GM23338 (cell line): ENCODE measurements at regions not wholly inside any gene's neighbourhood (a gene's known extent, or its start where the extent isn't known, plus 50 kb on each side); places are given as distances from the start of the nearest gene placed in this dataset.

Experiments used
- ATAC-seq: fragments of 200-7000 bp; cut with Tn5 transposase; 3 replicates; pipeline ENCODE4 v1.9.1; 2020
- DNase-seq: peaks from one replicate; pipeline ENCODE4 v3.0.0-alpha.2; 2015; ENCODE audit warnings: low spot score
- H2AFZ ChIP-seq: fragments of 200-600 bp; sonication (generic); 2 replicates; pipeline ENCODE4 v1.8.0; 2016; ENCODE audit warnings: antibody characterized with exemption, mild to moderate bottlenecking, moderate library complexity
- H3F3A ChIP-seq: fragments of 200-600 bp; sonication (generic); replicated peaks from 2 replicates; pipeline ENCODE4 v1.8.0; 2017; ENCODE audit warnings: antibody characterized with exemption, mixed run types, low read depth
- H3K27ac ChIP-seq: fragments of 200-600 bp; sonication (generic); 2 replicates; pipeline ENCODE4 v1.6.1; 2016; ENCODE audit warnings: low read depth
- H3K27me3 ChIP-seq: fragments of 200-600 bp; sonication (generic); 2 replicates; pipeline ENCODE4 v1.8.0; 2016; ENCODE audit warnings: mild to moderate bottlenecking, mixed run types, moderate library complexity; ENCODE audit not compliant: insufficient read depth
- H3K36me3 ChIP-seq: fragments of 200-600 bp; sonication (generic); 2 replicates; pipeline ENCODE4 v1.8.0; 2016; ENCODE audit warnings: mild to moderate bottlenecking; ENCODE audit not compliant: insufficient read depth
- H3K4me1 ChIP-seq: fragments of 200-600 bp; sonication (generic); 2 replicates; pipeline ENCODE4 v1.8.0; 2016; ENCODE audit warnings: mild to moderate bottlenecking, moderate library complexity; ENCODE audit not compliant: insufficient read depth
- H3K4me2 ChIP-seq: fragments of 200-600 bp; sonication (generic); 2 replicates; pipeline ENCODE4 v1.7.1; 2017; ENCODE audit warnings: mixed run types
- H3K4me3 ChIP-seq: fragments of 200-600 bp; sonication (generic); 2 replicates; pipeline ENCODE4 v1.6.1; 2016; ENCODE audit warnings: mixed run types
- H3K79me2 ChIP-seq: fragments of 200-600 bp; sonication (generic); replicated peaks from 2 replicates; pipeline ENCODE4 v1.8.0; 2017; ENCODE audit warnings: mild to moderate bottlenecking; ENCODE audit not compliant: insufficient read depth
- H3K9me2 ChIP-seq: fragments of 200-600 bp; sonication (generic); 2 replicates; pipeline ENCODE4 v1.8.0; 2017; ENCODE audit not compliant: insufficient read depth
- H4K20me1 ChIP-seq: fragments of 200-600 bp; sonication (generic); replicated peaks from 2 replicates; pipeline ENCODE4 v1.8.0; 2017; ENCODE audit warnings: mild to moderate bottlenecking; ENCODE audit not compliant: insufficient read depth
- H3K27ac Mint-ChIP-seq: 2 replicates; pipeline ENCODE4 v1.8.0; 2020; ENCODE audit warnings: inconsistent platforms, mild to moderate bottlenecking, moderate library complexity, mixed read lengths
- H3K27me3 Mint-ChIP-seq: 3 replicates; pipeline ENCODE4 v1.8.0; 2022; ENCODE audit warnings: low read depth, mild to moderate bottlenecking, moderate library complexity, mixed read lengths, inconsistent platforms; ENCODE audit not compliant: insufficient read depth, poor library complexity
- H3K36me3 Mint-ChIP-seq: 3 replicates; pipeline ENCODE4 v1.8.0; 2021; ENCODE audit warnings: low read depth, mild to moderate bottlenecking, inconsistent platforms, moderate library complexity, mixed read lengths
- H3K4me1 Mint-ChIP-seq: 3 replicates; pipeline ENCODE4 v1.8.0; 2020; ENCODE audit warnings: mild to moderate bottlenecking, inconsistent platforms, mixed read lengths
- H3K4me3 Mint-ChIP-seq: 3 replicates; pipeline ENCODE4 v1.8.0; 2021; ENCODE audit warnings: moderate library complexity, mild to moderate bottlenecking, inconsistent platforms, mixed read lengths
- H3K9me3 Mint-ChIP-seq: 3 replicates; pipeline ENCODE4 v1.8.0; 2020; ENCODE audit warnings: moderate library complexity, mild to moderate bottlenecking, inconsistent platforms, mixed read lengths
- CREB1 ChIP-seq: fragments of 250-450 bp; sonication (Bioruptor Pico); IDR thresholded peaks from 2 replicates; pipeline ENCODE4 v1.5.0; 2020; ENCODE audit warnings: low read depth, mild to moderate bottlenecking, moderate library complexity
- EZH2 ChIP-seq: fragments of 200-600 bp; sonication (generic); IDR thresholded peaks from one replicate; pipeline ENCODE4 v1.8.0; 2017; ENCODE audit warnings: antibody characterized with exemption, mild to moderate bottlenecking, low read depth; ENCODE audit not compliant: unreplicated experiment
- EZH2phosphoT487 ChIP-seq: fragments of 200-600 bp; sonication (generic); IDR thresholded peaks from one replicate; pipeline ENCODE4 v1.8.1; 2018; ENCODE audit warnings: antibody characterized with exemption; ENCODE audit not compliant: unreplicated experiment
- JUNB ChIP-seq: IDR thresholded peaks from one replicate; pipeline ENCODE4 v1.6.1; 2016; ENCODE audit warnings: antibody characterized with exemption; ENCODE audit not compliant: unreplicated experiment
- NANOG ChIP-seq: IDR thresholded peaks from 2 replicates; pipeline ENCODE4 v1.6.1; 2016; ENCODE audit warnings: antibody characterized with exemption, borderline replicate concordance
- POLR2AphosphoS5 ChIP-seq: IDR thresholded peaks from 2 replicates; pipeline ENCODE4 v1.6.1; 2016; ENCODE audit warnings: antibody characterized with exemption, low read depth
- REST ChIP-seq: IDR thresholded peaks from one replicate; pipeline ENCODE4 v1.6.1; 2018; ENCODE audit warnings: antibody characterized with exemption; ENCODE audit not compliant: unreplicated experiment
- STAT1 ChIP-seq: IDR thresholded peaks from one replicate; pipeline ENCODE4 v1.6.1; 2016; ENCODE audit warnings: antibody characterized with exemption; ENCODE audit not compliant: unreplicated experiment
- ZNF114 ChIP-seq: fragments of 250-450 bp; sonication (Bioruptor Pico); IDR thresholded peaks from 2 replicates; pipeline ENCODE4 v1.5.0; 2020; ENCODE audit warnings: mild to moderate bottlenecking, moderate library complexity
- ZNF331 ChIP-seq: fragments of 250-450 bp; sonication (Bioruptor Pico); IDR thresholded peaks from 2 replicates; pipeline ENCODE4 v1.5.0; 2020; ENCODE audit warnings: low read depth, mild to moderate bottlenecking, moderate library complexity
- TF ChIP-seq, protein P1 (sequence below), 2 experiments: fragments of 200-600 bp in 1 of 2; sonication (generic) in 1 of 2; conservative IDR thresholded peaks; 2 replicates each; pipeline versions ENCODE4 v1.5.1 to v1.6.1; 2016 to 2017; ENCODE audit warnings: antibody characterized with exemption in 2 of 2, low read depth in 2 of 2, mild to moderate bottlenecking in 2 of 2, moderate library complexity in 1 of 2
- TF ChIP-seq, protein P2 (sequence below): IDR thresholded peaks from 2 replicates; pipeline ENCODE4 v1.6.1; 2016; ENCODE audit warnings: antibody characterized with exemption
- TF ChIP-seq, protein P3 (sequence below): fragments of 250-450 bp; sonication (Bioruptor Pico); IDR thresholded peaks from 2 replicates; pipeline ENCODE4 v1.5.0; 2020; ENCODE audit warnings: mild to moderate bottlenecking, moderate library complexity

- H3K9me2 ChIP-seq = no peaks in the 10 kb centered on the region
- TF ChIP-seq, protein P1, sequence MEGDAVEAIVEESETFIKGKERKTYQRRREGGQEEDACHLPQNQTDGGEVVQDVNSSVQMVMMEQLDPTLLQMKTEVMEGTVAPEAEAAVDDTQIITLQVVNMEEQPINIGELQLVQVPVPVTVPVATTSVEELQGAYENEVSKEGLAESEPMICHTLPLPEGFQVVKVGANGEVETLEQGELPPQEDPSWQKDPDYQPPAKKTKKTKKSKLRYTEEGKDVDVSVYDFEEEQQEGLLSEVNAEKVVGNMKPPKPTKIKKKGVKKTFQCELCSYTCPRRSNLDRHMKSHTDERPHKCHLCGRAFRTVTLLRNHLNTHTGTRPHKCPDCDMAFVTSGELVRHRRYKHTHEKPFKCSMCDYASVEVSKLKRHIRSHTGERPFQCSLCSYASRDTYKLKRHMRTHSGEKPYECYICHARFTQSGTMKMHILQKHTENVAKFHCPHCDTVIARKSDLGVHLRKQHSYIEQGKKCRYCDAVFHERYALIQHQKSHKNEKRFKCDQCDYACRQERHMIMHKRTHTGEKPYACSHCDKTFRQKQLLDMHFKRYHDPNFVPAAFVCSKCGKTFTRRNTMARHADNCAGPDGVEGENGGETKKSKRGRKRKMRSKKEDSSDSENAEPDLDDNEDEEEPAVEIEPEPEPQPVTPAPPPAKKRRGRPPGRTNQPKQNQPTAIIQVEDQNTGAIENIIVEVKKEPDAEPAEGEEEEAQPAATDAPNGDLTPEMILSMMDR (conservative IDR thresholded peaks at IDR 0.05; ENCODE audit: low read depth in 2 of 2) = no peak
- TF ChIP-seq NANOG (no peak), ZNF331 (CRISPR knock-in tag) (no peak), JUNB (no peak), STAT1 (no peak), CREB1 (no peak), EZH2 (no peak), ZNF114 (CRISPR knock-in tag) (no peak), EZH2phosphoT487 (no peak), POLR2AphosphoS5 (no peak), REST (no peak)
- TF ChIP-seq, protein P2, sequence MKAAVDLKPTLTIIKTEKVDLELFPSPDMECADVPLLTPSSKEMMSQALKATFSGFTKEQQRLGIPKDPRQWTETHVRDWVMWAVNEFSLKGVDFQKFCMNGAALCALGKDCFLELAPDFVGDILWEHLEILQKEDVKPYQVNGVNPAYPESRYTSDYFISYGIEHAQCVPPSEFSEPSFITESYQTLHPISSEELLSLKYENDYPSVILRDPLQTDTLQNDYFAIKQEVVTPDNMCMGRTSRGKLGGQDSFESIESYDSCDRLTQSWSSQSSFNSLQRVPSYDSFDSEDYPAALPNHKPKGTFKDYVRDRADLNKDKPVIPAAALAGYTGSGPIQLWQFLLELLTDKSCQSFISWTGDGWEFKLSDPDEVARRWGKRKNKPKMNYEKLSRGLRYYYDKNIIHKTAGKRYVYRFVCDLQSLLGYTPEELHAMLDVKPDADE = no peak
- TF ChIP-seq, protein P3, sequence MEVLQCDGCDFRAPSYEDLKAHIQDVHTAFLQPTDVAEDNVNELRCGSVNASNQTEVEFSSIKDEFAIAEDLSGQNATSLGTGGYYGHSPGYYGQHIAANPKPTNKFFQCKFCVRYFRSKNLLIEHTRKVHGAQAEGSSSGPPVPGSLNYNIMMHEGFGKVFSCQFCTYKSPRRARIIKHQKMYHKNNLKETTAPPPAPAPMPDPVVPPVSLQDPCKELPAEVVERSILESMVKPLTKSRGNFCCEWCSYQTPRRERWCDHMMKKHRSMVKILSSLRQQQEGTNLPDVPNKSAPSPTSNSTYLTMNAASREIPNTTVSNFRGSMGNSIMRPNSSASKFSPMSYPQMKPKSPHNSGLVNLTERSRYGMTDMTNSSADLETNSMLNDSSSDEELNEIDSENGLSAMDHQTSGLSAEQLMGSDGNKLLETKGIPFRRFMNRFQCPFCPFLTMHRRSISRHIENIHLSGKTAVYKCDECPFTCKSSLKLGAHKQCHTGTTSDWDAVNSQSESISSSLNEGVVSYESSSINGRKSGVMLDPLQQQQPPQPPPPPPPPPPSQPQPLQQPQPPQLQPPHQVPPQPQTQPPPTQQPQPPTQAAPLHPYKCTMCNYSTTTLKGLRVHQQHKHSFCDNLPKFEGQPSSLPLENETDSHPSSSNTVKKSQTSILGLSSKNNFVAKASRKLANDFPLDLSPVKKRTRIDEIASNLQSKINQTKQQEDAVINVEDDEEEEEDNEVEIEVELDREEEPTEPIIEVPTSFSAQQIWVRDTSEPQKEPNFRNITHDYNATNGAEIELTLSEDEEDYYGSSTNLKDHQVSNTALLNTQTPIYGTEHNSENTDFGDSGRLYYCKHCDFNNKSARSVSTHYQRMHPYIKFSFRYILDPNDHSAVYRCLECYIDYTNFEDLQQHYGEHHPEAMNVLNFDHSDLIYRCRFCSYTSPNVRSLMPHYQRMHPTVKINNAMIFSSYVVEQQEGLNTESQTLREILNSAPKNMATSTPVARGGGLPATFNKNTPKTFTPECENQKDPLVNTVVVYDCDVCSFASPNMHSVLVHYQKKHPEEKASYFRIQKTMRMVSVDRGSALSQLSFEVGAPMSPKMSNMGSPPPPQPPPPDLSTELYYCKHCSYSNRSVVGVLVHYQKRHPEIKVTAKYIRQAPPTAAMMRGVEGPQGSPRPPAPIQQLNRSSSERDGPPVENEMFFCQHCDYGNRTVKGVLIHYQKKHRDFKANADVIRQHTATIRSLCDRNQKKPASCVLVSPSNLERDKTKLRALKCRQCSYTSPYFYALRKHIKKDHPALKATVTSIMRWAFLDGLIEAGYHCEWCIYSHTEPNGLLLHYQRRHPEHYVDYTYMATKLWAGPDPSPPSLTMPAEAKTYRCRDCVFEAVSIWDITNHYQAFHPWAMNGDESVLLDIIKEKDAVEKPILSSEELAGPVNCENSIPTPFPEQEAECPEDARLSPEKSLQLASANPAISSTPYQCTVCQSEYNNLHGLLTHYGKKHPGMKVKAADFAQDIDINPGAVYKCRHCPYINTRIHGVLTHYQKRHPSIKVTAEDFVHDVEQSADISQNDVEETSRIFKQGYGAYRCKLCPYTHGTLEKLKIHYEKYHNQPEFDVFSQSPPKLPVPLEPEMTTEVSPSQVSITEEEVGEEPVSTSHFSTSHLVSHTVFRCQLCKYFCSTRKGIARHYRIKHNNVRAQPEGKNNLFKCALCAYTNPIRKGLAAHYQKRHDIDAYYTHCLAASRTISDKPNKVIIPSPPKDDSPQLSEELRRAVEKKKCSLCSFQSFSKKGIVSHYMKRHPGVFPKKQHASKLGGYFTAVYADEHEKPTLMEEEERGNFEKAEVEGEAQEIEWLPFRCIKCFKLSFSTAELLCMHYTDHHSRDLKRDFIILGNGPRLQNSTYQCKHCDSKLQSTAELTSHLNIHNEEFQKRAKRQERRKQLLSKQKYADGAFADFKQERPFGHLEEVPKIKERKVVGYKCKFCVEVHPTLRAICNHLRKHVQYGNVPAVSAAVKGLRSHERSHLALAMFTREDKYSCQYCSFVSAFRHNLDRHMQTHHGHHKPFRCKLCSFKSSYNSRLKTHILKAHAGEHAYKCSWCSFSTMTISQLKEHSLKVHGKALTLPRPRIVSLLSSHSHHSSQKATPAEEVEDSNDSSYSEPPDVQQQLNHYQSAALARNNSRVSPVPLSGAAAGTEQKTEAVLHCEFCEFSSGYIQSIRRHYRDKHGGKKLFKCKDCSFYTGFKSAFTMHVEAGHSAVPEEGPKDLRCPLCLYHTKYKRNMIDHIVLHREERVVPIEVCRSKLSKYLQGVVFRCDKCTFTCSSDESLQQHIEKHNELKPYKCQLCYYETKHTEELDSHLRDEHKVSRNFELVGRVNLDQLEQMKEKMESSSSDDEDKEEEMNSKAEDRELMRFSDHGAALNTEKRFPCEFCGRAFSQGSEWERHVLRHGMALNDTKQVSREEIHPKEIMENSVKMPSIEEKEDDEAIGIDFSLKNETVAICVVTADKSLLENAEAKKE (CRISPR knock-in tag) = no peak
- Mint-ChIP-seq H3K9me3 (peaks cover 3% of the 10 kb centered on the region; the same call in 1 of the 3 replicates), H3K27ac (no peak overlapping the region), H3K27me3 (peaks cover 3% of the 10 kb centered on the region), H3K4me1 (peaks cover 3% of the 10 kb centered on the region; the same call in 1 of the 3 replicates), H3K4me3 (no peak overlapping the region), H3K36me3 (no peaks in the 10 kb centered on the region)
- ATAC-seq = no peak
- no peaks in the 10 kb centered on the region for H3K79me2 ChIP-seq
- H3K36me3 ChIP-seq = no peaks in the 10 kb centered on the region
- no peak for DNase-seq
- H2AFZ ChIP-seq = peak overlapping the region; percentile 32; the same call in 1 of the 2 replicates
- no peak overlapping the region for H3K27ac ChIP-seq
- H3K4me2 ChIP-seq = no peak overlapping the region
- 0 out of 2 replicates have a peak, but pooled peaks cover 5% of the 10 kb centered on the region for H3K4me1 ChIP-seq
- H3F3A ChIP-seq = no peaks in the 10 kb centered on the region
- H4K20me1 ChIP-seq = no peaks in the 10 kb centered on the region
- H3K27me3 ChIP-seq = no peaks in the 10 kb centered on the region
- no peak overlapping the region for H3K4me3 ChIP-seq
These were observed 83.0 kb upstream of the DLG1 start for GRCh38 chr3:197381371-197381770.
